GM12873 (cell line): ENCODE measurements at regions not wholly inside any gene's neighbourhood (a gene's known extent, or its start where the extent isn't known, plus 50 kb on each side); places are given as distances from the start of the nearest gene placed in this dataset.

Experiments used
- TF ChIP-seq, protein P1 (sequence below): IDR thresholded peaks from 2 replicates; pipeline ENCODE4 v1.5.1; 2012; ENCODE audit warnings: low read depth, mild to moderate bottlenecking, moderate library complexity, low read length, control low read depth; ENCODE audit not compliant: insufficient read depth; ENCODE audit errors: missing control alignments

DNA sequence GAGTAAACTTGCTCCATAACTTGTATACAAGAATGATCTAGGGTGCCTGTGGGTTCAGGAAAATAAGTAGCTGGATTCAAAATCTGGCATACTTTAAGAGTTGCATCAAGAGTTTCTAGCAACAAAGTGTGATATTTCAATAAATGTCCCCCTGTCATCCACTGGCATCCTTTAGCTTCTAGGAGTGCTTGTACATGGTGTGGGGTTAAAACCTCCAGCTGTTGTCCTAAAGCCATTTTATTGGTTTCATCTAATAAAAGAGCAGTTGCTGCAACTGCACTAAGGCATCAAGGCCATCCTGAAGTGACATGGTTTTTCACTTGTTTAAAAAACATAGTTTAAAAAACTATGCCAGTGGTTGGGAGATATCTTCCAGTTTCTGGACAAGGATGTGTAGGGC, 148.4 kb downstream of the INHBA start:
- TF ChIP-seq, protein P1, sequence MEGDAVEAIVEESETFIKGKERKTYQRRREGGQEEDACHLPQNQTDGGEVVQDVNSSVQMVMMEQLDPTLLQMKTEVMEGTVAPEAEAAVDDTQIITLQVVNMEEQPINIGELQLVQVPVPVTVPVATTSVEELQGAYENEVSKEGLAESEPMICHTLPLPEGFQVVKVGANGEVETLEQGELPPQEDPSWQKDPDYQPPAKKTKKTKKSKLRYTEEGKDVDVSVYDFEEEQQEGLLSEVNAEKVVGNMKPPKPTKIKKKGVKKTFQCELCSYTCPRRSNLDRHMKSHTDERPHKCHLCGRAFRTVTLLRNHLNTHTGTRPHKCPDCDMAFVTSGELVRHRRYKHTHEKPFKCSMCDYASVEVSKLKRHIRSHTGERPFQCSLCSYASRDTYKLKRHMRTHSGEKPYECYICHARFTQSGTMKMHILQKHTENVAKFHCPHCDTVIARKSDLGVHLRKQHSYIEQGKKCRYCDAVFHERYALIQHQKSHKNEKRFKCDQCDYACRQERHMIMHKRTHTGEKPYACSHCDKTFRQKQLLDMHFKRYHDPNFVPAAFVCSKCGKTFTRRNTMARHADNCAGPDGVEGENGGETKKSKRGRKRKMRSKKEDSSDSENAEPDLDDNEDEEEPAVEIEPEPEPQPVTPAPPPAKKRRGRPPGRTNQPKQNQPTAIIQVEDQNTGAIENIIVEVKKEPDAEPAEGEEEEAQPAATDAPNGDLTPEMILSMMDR: no peak

DNA sequence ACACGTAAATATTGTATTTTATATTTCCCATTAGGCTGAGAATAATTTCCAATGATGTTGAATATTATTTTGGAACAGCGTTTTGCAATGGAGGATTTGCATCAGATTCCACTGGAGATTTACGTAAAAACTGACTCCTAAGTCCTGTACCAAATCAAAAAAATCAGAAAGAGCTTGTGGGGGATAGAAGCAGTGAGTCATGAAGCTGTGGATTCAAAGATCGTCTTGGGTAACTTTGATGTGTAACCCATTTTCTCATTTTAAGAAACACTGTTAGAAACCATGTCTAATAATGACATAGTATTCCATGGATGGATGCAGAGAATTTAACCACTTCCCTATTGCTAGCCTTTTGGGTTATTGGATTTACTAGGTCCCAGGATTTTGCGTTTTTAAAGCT, 158.6 kb downstream of the INHBA start:
- TF ChIP-seq, protein P1: no peak

DNA sequence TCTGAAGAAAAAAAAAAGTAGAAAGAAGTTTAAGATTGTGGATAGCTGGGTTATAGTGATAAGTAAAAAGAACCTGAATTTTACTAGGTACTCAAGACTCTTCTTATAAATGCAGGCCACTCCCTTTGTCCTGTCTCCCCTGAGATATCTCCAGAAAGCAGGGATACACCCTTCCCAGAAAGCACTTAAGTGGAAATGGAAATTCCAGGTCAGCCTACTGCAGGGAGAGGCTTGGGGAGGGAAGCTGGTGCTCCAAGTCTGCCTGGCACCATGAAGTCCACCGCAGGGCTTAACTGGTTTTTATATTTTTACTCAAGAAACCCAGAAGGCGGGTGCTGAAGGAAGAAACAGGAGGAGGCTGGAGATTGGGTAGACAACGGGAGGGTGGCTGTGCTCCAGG, 162.3 kb downstream of the INHBA start:
- TF ChIP-seq, protein P1: no peak

DNA sequence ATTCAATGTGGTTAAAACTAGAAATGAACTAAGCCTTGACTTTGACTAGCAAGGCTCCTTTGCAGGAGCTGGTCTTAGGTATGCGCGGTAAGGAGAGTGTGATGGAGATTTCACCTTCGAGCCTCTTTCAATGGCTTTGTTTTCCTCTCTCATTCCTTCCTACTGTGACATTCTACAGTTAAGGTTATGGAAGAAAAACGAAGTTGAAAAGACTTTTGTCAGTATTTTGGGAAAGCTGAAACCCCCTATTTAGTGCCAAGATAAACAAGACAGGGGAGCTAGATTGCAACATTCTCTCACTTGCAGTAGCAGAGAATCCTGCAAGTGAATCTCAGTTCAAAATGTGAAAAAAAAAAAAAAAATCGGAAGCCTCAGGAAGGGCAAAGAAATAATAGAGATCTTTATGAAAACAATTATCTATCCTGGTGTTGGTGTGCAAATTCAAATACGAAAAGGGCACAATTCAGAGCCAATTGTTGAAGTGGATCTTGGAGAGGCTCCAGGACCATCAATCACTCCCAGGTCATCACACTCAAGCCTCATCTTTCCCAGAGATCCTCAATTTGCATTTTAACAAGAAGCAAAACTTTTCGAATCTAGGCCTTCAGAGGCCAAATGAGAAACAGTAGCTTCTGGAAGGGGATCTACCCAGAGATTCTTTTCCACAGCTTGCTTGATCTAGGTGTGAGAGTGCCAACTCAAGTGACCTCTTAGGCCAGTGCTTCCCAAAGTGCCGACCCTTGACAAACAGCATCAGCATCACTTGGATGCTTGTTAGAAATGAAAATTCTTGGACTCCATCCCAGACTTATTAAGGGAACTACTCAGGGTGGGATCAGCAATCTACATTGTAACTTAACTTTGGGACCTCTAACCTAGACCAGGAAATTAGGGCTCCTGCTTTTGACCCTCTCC, 163.8 kb downstream of the INHBA start:
- TF ChIP-seq, protein P1: no peak

DNA sequence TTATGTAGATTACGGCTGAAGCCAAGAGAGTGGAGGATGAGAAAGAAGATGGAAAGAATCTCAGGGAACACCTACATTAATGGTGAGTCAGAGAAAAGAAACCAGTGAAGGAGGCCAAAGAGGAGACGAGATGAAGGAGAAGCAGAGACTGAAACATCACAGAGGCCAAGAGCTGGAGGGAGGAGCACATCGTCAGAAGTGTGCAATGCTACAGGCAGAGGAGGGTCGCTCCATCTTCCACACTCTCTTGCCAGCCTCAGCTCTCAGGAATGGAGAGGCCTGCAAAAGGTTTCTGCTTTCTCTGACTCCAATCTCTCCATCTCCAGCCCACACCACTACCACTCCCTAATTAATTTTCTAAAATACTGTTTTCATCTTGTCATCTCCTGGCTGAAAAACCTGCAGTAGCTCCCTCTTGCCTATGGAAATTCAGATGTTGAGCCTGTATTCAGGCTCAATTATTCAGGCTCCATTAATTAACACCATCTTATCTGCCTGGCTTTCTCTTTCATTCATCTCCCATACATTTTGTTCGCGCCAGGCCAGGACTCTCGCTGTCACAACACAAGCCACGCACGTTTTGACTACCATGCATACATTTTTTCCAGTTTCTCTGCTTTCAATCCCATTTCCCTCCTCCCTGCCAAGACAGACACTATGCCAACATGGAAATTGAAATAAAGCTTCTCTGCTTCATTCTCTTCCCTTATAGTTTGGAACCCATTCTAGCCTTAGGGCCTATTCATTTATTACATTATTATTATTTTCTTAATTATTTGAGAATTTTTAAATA, 165.8 kb downstream of the INHBA start:
- TF ChIP-seq, protein P1: no peak

DNA sequence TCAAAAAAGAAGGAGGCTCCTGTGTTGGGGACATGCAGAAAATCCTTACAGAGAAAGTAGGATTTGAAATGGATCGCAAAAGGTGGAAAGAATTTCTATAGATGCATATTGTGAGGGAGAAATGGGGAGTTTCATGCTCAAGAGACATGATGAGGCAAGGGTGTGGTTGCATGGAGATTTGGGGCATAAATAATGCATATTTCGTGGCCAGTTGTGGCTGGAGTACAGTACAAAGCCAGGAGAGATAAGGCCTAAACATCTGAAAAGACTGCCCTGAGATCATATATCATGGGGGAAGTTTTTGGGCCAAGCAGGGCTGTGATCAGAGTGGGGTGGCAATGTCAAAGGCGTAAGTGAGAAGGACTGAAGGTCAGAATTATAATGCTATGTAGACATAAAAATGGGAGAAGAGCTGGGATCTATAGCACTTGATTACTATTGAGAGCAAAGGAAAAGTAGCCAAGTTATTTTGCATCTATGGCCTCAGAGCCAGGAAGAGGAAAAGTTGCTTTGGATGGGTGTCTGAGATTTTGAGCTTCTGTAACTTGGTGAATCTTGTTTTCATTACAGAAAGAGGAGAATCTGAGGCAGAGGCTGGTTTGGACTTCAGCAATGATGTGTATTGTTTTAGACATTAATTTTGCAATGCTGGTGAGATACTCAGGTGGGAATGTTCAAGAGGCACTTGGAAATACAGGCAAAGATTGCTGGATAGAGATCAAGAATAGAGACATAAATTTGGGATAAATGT, 166.6 kb downstream of the INHBA start:
- TF ChIP-seq, protein P1: no peak
